Keratinocyte (primary cell): ENCODE measurements at regions not wholly inside any gene's neighbourhood (a gene's known extent, or its start where the extent isn't known, plus 50 kb on each side); places are given as distances from the start of the nearest gene placed in this dataset.

ENCODE experiments used
- EZH2 ChIP-seq: IDR thresholded peaks from one replicate; pipeline ENCODE4 v1.6.1; 2012; ENCODE audit warnings: inconsistent platforms, mild to moderate bottlenecking, low read length, moderate library complexity
- TF ChIP-seq, protein P1 (sequence below), 3 experiments: IDR thresholded peaks in 1 of 3; conservative IDR thresholded peaks in 1 of 3; optimal IDR thresholded peaks in 1 of 3; 2 replicates in 2 of 3; 3 replicates in 1 of 3; pipeline versions ENCODE3 to v1.5.1; 2011; ENCODE audit warnings: low read length in 3 of 3, mild to moderate bottlenecking in 3 of 3, moderate library complexity in 2 of 3, control low read depth in 1 of 3, inconsistent platforms in 1 of 3; ENCODE audit not compliant: insufficient read depth in 2 of 3; ENCODE audit errors: extremely low read depth in 1 of 3

- TF ChIP-seq, protein P1, sequence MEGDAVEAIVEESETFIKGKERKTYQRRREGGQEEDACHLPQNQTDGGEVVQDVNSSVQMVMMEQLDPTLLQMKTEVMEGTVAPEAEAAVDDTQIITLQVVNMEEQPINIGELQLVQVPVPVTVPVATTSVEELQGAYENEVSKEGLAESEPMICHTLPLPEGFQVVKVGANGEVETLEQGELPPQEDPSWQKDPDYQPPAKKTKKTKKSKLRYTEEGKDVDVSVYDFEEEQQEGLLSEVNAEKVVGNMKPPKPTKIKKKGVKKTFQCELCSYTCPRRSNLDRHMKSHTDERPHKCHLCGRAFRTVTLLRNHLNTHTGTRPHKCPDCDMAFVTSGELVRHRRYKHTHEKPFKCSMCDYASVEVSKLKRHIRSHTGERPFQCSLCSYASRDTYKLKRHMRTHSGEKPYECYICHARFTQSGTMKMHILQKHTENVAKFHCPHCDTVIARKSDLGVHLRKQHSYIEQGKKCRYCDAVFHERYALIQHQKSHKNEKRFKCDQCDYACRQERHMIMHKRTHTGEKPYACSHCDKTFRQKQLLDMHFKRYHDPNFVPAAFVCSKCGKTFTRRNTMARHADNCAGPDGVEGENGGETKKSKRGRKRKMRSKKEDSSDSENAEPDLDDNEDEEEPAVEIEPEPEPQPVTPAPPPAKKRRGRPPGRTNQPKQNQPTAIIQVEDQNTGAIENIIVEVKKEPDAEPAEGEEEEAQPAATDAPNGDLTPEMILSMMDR (optimal IDR thresholded peaks at IDR 0.05 in 1 of 3, IDR thresholded peaks at IDR 0.05 in 1 of 3, conservative IDR thresholded peaks at IDR 0.05 in 1 of 3; ENCODE audit: extremely low read depth in 1 of 3, insufficient read depth in 2 of 3, low read length in 3 of 3) = no peak
- no peak for TF ChIP-seq EZH2
Observed at GRCh38 chr17:77861981-77862645, 96.4 kb upstream of the TNRC6C start.
